ENCODE measurements at regions not wholly inside any gene's neighbourhood (a gene's known extent, or its start where the extent isn't known, plus 50 kb on each side); places are given as distances from the start of the nearest gene placed in this dataset.

DNA sequence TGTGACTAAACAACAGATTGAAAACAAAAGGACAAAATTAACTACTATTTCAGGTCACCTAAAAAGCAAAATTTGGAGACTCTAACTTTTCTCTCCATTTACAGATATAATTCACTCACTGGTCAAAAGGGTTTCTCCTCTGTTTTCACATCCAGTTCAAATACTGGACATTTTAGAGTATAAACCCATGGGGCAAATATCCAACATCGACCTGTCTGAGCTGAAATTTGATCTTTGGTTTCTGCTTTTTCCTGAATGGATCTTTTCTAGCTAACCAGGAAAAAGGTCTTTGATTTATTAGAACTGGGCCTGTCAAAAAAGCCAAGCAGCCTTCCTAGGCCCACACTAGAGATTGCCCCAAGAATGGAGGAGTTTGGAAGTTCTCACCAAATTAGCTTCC is 69.3 kb upstream of the SATB2 start:
- no peak overlapping the region for H3K27ac ChIP-seq
- TF ChIP-seq, protein P1, sequence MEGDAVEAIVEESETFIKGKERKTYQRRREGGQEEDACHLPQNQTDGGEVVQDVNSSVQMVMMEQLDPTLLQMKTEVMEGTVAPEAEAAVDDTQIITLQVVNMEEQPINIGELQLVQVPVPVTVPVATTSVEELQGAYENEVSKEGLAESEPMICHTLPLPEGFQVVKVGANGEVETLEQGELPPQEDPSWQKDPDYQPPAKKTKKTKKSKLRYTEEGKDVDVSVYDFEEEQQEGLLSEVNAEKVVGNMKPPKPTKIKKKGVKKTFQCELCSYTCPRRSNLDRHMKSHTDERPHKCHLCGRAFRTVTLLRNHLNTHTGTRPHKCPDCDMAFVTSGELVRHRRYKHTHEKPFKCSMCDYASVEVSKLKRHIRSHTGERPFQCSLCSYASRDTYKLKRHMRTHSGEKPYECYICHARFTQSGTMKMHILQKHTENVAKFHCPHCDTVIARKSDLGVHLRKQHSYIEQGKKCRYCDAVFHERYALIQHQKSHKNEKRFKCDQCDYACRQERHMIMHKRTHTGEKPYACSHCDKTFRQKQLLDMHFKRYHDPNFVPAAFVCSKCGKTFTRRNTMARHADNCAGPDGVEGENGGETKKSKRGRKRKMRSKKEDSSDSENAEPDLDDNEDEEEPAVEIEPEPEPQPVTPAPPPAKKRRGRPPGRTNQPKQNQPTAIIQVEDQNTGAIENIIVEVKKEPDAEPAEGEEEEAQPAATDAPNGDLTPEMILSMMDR (conservative IDR thresholded peaks at IDR 0.05), result no peak

DNA sequence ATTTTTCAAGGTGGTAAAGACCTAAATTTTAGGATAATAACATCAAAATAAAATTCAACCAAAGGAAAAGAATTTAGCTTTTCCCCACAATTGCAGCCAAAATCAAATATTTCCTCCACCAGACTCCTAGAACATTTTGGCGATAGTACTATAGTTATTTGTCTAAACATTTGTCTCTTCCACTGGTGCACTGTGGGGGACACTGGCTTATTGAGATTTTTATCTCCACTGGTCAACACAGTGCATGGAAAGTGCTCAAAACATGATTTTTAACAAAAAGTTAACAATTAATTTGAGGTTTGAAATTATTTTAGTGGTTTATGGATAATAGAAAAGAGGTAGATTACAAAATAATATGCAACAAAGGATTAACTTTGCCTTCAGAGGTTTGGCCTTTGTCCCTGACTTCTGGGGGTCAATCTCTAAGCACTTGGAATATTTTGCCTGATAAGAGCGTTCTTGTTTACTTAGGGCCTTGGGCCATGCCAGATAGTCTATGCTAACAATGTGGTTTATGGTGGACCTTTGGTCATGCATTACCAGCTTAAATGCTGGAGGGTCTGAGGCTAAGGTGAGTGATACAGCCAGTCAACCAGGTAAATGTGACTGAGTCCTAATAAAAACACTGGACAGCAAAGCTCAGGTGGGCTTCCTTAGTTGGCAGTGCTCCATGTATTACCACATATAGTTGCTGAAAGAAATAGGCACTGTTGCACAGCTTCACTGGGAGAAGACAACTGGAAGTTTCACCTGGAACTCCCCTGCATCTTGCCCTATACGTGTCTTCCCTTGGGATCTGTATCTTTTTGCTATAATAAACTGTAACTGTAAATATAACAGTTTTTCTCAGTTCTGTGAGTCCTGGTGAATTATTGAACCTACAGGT is 67.2 kb upstream of the SATB2 start:
- TF ChIP-seq, protein P1 (conservative IDR thresholded peaks at IDR 0.05), result no peak
- H3K27ac ChIP-seq, result no peak overlapping the region

DNA sequence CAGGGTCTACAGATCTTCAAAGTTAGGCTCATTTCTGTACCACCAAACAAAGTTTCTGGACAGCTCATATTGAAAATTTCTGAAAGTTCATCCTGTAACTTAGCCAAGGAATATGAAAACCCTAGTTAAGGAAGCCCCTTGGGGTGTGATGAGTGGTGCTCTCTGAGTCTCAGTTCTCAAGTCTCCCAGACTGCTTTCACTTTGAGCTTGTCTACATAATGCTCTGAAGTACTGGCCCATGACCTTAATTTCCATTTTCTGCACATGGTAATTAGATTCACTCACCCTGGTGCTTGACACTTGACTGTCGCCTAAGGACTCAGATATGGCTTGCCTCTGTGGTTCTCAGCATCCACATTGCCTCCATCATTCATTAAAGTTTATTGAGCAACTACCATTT is 51.7 kb upstream of the SATB2 start:
- TF ChIP-seq, protein P1 (conservative IDR thresholded peaks at IDR 0.05), result no peak

More for the DNA sequence above, 51.7 kb upstream of the SATB2 start:
- no peak overlapping the region for H3K27ac ChIP-seq

All from VCaP (cell line).